DND-41 (cell line): ENCODE measurements at regions not wholly inside any gene's neighbourhood (a gene's known extent, or its start where the extent isn't known, plus 50 kb on each side); places are given as distances from the start of the nearest gene placed in this dataset.

Experiments used
- ATAC-seq: fragments of 200-7000 bp; cut with Tn5 transposase; 3 replicates; pipeline ENCODE4 v1.9.1; 2021; ENCODE audit warnings: low read depth; ENCODE audit not compliant: insufficient read depth
- DNase-seq: peaks from one replicate; pipeline ENCODE4 v3.0.0-alpha.2; 2020
- H2AFZ ChIP-seq: 2 replicates; pipeline ENCODE4 v1.6.0; 2012; ENCODE audit warnings: low read depth, low read length
- H3K27ac ChIP-seq: 2 replicates; pipeline ENCODE4 v1.5.1; 2012; ENCODE audit warnings: low read length, inconsistent platforms
- H3K27me3 ChIP-seq: fragments of 200-600 bp; sonication (generic); 2 replicates; pipeline ENCODE4 v1.6.0; 2012; ENCODE audit warnings: low read length, mild to moderate bottlenecking, inconsistent platforms; ENCODE audit not compliant: insufficient read depth, poor library complexity
- H3K36me3 ChIP-seq: 2 replicates; pipeline ENCODE4 v1.5.1; 2012; ENCODE audit warnings: low read length, inconsistent platforms; ENCODE audit not compliant: insufficient read depth
- H3K4me1 ChIP-seq: 2 replicates; pipeline ENCODE4 v1.5.1; 2012; ENCODE audit warnings: mild to moderate bottlenecking, low read length; ENCODE audit not compliant: insufficient read depth
- H3K4me2 ChIP-seq: 2 replicates; pipeline ENCODE4 v1.6.0; 2012; ENCODE audit warnings: mild to moderate bottlenecking, moderate library complexity, low read length, inconsistent platforms; ENCODE audit not compliant: insufficient read depth
- H3K4me3 ChIP-seq, 2 experiments: fragments of 200-600 bp in 1 of 2; shearing (Covaris generic) in 1 of 2; 2 replicates each; pipeline ENCODE4 v1.5.1; 2012 to 2016; ENCODE audit warnings: inconsistent platforms in 2 of 2, low read length in 2 of 2, mild to moderate bottlenecking in 2 of 2, low read depth in 1 of 2, moderate library complexity in 1 of 2
- H3K79me2 ChIP-seq: 2 replicates; pipeline ENCODE4 v1.6.0; 2012; ENCODE audit warnings: low read length, inconsistent platforms; ENCODE audit not compliant: insufficient read depth
- H3K9ac ChIP-seq: 2 replicates; pipeline ENCODE4 v1.6.0; 2012; ENCODE audit warnings: low read depth, mild to moderate bottlenecking, inconsistent platforms, low read length, moderate library complexity
- H3K9me3 ChIP-seq: 2 replicates; pipeline ENCODE4 v1.5.1; 2012; ENCODE audit warnings: low read length, moderate library complexity, mild to moderate bottlenecking, inconsistent platforms; ENCODE audit not compliant: insufficient read depth, severe bottlenecking
- H4K20me1 ChIP-seq: 2 replicates; pipeline ENCODE4 v1.6.0; 2012; ENCODE audit warnings: low read length; ENCODE audit not compliant: insufficient read depth
- CTCF ChIP-seq: IDR thresholded peaks from 2 replicates; pipeline ENCODE4 v1.5.1; 2012; ENCODE audit warnings: borderline replicate concordance, low read length, moderate library complexity, mild to moderate bottlenecking; ENCODE audit not compliant: poor library complexity, severe bottlenecking; ENCODE audit errors: extremely low read depth
- EZH2 ChIP-seq: IDR thresholded peaks from 3 replicates; pipeline ENCODE4 v1.6.1; 2012; ENCODE audit warnings: borderline replicate concordance, low read depth, mild to moderate bottlenecking, moderate library complexity, low read length, inconsistent platforms; ENCODE audit not compliant: severe bottlenecking

- H3K4me1 ChIP-seq = no peaks in the 10 kb centered on the region
- H3K27ac ChIP-seq = no peak overlapping the region
- no peak overlapping the region for H2AFZ ChIP-seq
- no peaks in the 10 kb centered on the region for H3K79me2 ChIP-seq
- H3K9ac ChIP-seq = no peak overlapping the region
- H3K36me3 ChIP-seq = peaks cover 70% of the 10 kb centered on the region
- ATAC-seq (no peak), DNase-seq (no peak)
- no peaks in the 10 kb centered on the region for H4K20me1 ChIP-seq
- no peak for TF ChIP-seq CTCF
- no peak overlapping the region for H3K4me2 ChIP-seq
- no peaks in the 10 kb centered on the region for H3K9me3 ChIP-seq
- no peak overlapping the region for H3K4me3 ChIP-seq
- no peaks in the 10 kb centered on the region for H3K27me3 ChIP-seq
Observed at GRCh38 chr6:144847916-144848315, 562.8 kb downstream of the UTRN start.

- Histone ChIP-seq H3K36me3 (peaks cover 56% of the 10 kb centered on the region), H3K9me3 (no peaks in the 10 kb centered on the region), H3K79me2 (no peaks in the 10 kb centered on the region), H3K27me3 (no peaks in the 10 kb centered on the region), H2AFZ (no peak overlapping the region), H3K4me3 (no peak overlapping the region), H3K27ac (no peak overlapping the region), H4K20me1 (no peaks in the 10 kb centered on the region), H3K9ac (no peak overlapping the region), H3K4me2 (no peak overlapping the region), H3K4me1 (no peaks in the 10 kb centered on the region)
- DNase-seq (no peak), ATAC-seq (no peak)
- TF ChIP-seq CTCF (no peak), EZH2 (no peak)
Observed at GRCh38 chr6:144849920-144850319, 564.8 kb downstream of the UTRN start.

DNA sequence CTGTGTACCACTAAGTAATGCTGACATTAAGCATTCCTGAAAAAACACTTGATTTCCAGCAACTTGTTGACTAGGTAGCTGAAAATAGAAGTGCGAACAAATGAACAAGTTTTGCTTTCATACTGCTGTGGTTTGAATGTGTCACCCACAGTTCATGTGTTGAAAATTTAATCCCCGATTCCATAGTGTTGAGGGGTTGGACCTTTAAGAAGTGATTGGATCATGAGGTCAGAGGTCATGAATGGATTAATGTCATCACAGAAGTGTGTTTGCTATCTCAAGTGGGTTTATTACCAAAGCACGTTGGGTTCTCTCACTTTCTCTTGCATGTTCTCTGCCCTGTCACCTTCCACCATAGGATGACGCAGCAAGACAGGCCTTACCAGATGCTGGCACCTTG is 568.5 kb downstream of the UTRN start:
- Histone ChIP-seq H3K36me3 (peaks cover 28% of the 10 kb centered on the region; the same call in 1 of the 2 replicates), H3K4me2 (no peak overlapping the region), H3K4me3 (no peak overlapping the region), H3K4me1 (no peaks in the 10 kb centered on the region), H3K27me3 (no peaks in the 10 kb centered on the region), H3K27ac (no peak overlapping the region), H2AFZ (no peak overlapping the region), H3K9me3 (no peaks in the 10 kb centered on the region), H3K79me2 (no peaks in the 10 kb centered on the region), H4K20me1 (no peaks in the 10 kb centered on the region), H3K9ac (no peak overlapping the region)
- no peak for TF ChIP-seq EZH2
- no peak for ATAC-seq
- no peak for DNase-seq

DNA sequence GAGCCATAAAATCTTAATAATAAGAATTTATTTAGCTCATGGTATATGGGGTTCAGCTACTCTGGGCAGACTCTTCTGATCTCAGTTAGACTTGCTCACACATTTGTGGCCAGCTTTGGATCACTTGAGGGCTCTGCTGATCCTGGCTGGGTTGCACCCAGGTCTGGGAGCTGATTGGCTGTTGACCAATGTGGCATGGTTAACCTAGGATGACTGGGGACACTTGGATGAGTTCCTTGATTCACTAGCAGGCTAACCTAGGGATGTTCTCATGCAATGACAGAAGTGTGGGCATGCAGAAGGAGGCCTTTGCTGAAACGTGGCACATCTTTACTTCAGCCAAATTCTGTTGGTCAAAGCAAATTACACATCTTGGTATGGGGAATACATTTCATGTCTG is 569.5 kb downstream of the UTRN start:
- H3K79me2 ChIP-seq = no peaks in the 10 kb centered on the region
- DNase-seq = no peak
- no peak overlapping the region for H3K4me2 ChIP-seq
- TF ChIP-seq CTCF (no peak), EZH2 (no peak)
- H2AFZ ChIP-seq = no peak overlapping the region
- no peak overlapping the region for H3K27ac ChIP-seq
- no peak overlapping the region for H3K9ac ChIP-seq
- no peak for ATAC-seq
- H3K4me1 ChIP-seq = no peaks in the 10 kb centered on the region
- H3K4me3 ChIP-seq = no peak overlapping the region
- H3K9me3 ChIP-seq = no peaks in the 10 kb centered on the region
- peaks cover 24% of the 10 kb centered on the region; the same call in 1 of the 2 replicates for H3K36me3 ChIP-seq
- no peaks in the 10 kb centered on the region for H3K27me3 ChIP-seq
- no peaks in the 10 kb centered on the region for H4K20me1 ChIP-seq
